Thyroid gland (tissue), 4 donors: ENCODE measurements at regions not wholly inside any gene's neighbourhood (a gene's known extent, or its start where the extent isn't known, plus 50 kb on each side); places are given as distances from the start of the nearest gene placed in this dataset.

Experiments
- DNase-seq, 2 donors: peaks; one replicate each; pipeline ENCODE4 v3.0.0-alpha.2; 2019
- H3K27ac ChIP-seq, 3 donors: fragments of 200-600 bp; sonication (generic); 1 replicate in 2 of 3; 2 replicates in 1 of 3; pipeline ENCODE4 v1.5.1; 2016 to 2019; ENCODE audit warnings: mild to moderate bottlenecking in 1 of 3, moderate library complexity in 1 of 3
- H3K27me3 ChIP-seq: fragments of 200-600 bp; sonication (generic); one replicate; pipeline ENCODE4 v1.5.1; 2019
- H3K36me3 ChIP-seq, 2 donors: fragments of 200-600 bp; sonication (generic); one replicate each; pipeline ENCODE4 v1.5.1; 2016 to 2019
- H3K4me1 ChIP-seq, 2 donors: fragments of 200-600 bp; sonication (generic); one replicate each; pipeline ENCODE4 v1.5.1; 2017 to 2019
- H3K4me3 ChIP-seq, 3 donors: fragments of 200-600 bp; sonication (generic); replicated peaks in 1 of 3; 1 replicate in 2 of 3; 2 replicates in 1 of 3; pipeline ENCODE4 v1.5.1; 2016; ENCODE audit warnings: mild to moderate bottlenecking in 1 of 3
- H3K9me3 ChIP-seq: fragments of 200-600 bp; sonication (generic); one replicate; pipeline ENCODE4 v1.5.1; 2017
- CTCF ChIP-seq, 6 experiments: fragments of 200-600 bp in 3 of 6; fragments of 450-650 bp in 3 of 6; sonication (generic) in 3 of 6; IDR thresholded peaks; one replicate each; pipeline ENCODE4 v1.5.1; 2016 to 2019; ENCODE audit warnings: antibody characterized with exemption in 6 of 6, mild to moderate bottlenecking in 2 of 6, inconsistent platforms in 1 of 6, moderate library complexity in 1 of 6
- POLR2A ChIP-seq, 2 donors: fragments of 450-650 bp; IDR thresholded peaks; one replicate each; pipeline ENCODE4 v1.6.1; 2017; ENCODE audit warnings: antibody characterized with exemption in 2 of 2, mild to moderate bottlenecking in 2 of 2, moderate library complexity in 1 of 2
- WGBS, 2 donors: methylation state at CpG; one replicate each; pipeline ENCODE4 v1.1.5; 2017; 5-methylcytosine and 5-hydroxymethylcytosine counted together
- intact Hi-C: fragments of 100-400 bp; cut with DNase I; formaldehyde crosslinking; loops from one replicate; pipeline ENCODE4 v1.15.1; 2023

- no peak for TF ChIP-seq POLR2A (IDR thresholded peaks at IDR 0.05)
- no peak for TF ChIP-seq CTCF (IDR thresholded peaks at IDR 0.05)
- Histone ChIP-seq H3K4me3 (no peak overlapping the region), H3K27ac (no peak overlapping the region), H3K9me3 (no peaks in the 10 kb centered on the region), H3K27me3 (no peaks in the 10 kb centered on the region), H3K4me1 (no peaks in the 10 kb centered on the region), H3K36me3 (no peaks in the 10 kb centered on the region)
- DNase-seq = no peak
- WGBS, 2 donors = 67 to 74% methylated on average over 18 of the region's 18 CpGs
- intact Hi-C loops = no loop called here
Observed at GRCh38 chr22:45094081-45094720, 69.5 kb upstream of the NUP50 start.

- no peak for DNase-seq
- H3K9me3 ChIP-seq = no peaks in the 10 kb centered on the region
- H3K4me3 ChIP-seq = no peak overlapping the region
- no peak overlapping the region for H3K27ac ChIP-seq
- intact Hi-C loops = no loop called here
- no peaks in the 10 kb centered on the region for H3K27me3 ChIP-seq
- H3K4me1 ChIP-seq = no peaks in the 10 kb centered on the region
- no peaks in the 10 kb centered on the region for H3K36me3 ChIP-seq
- TF ChIP-seq POLR2A (IDR thresholded peaks at IDR 0.05) (no peak), CTCF (IDR thresholded peaks at IDR 0.05) (no peak)
- WGBS, 2 donors = 77 to 80% methylated on average over 9 of the region's 9 CpGs
Observed at GRCh38 chr22:45094825-45095224, 68.9 kb upstream of the NUP50 start.

- H3K4me1 ChIP-seq = no peaks in the 10 kb centered on the region
- DNase-seq = peak; percentile 56 to 57
- 25 to 28% methylated on average over 7 of the region's 7 CpGs for WGBS, 2 donors
- no peaks in the 10 kb centered on the region for H3K27me3 ChIP-seq
- intact Hi-C loops = no loop called here
- H3K9me3 ChIP-seq = no peaks in the 10 kb centered on the region
- H3K27ac ChIP-seq = no peak overlapping the region
- H3K4me3 ChIP-seq = no peak overlapping the region
- TF ChIP-seq CTCF (IDR thresholded peaks at IDR 0.05) (peak; percentile 37 to 77 (median 64)), POLR2A (IDR thresholded peaks at IDR 0.05) (no peak)
- no peaks in the 10 kb centered on the region for H3K36me3 ChIP-seq
Observed at GRCh38 chr22:45096256-45096907, 67.3 kb upstream of the NUP50 start.

GRCh38 chr22:45097061-45097460 lies 66.7 kb upstream of the NUP50 start:
- Histone ChIP-seq H3K4me1 (no peaks in the 10 kb centered on the region), H3K36me3 (no peaks in the 10 kb centered on the region), H3K27ac (no peak overlapping the region), H3K4me3 (no peak overlapping the region), H3K9me3 (no peaks in the 10 kb centered on the region), H3K27me3 (no peaks in the 10 kb centered on the region)
- WGBS, 2 donors = 87 to 91% methylated on average over 3 of the region's 3 CpGs
- no peak for DNase-seq
- intact Hi-C loops = no loop called here
- no peak for TF ChIP-seq POLR2A (IDR thresholded peaks at IDR 0.05)

- Histone ChIP-seq H3K27ac (no peak overlapping the region), H3K4me1 (no peaks in the 10 kb centered on the region), H3K36me3 (no peaks in the 10 kb centered on the region), H3K4me3 (no peak overlapping the region), H3K27me3 (no peaks in the 10 kb centered on the region), H3K9me3 (no peaks in the 10 kb centered on the region)
- WGBS, 2 donors = 96 to 97% methylated on average over 8 of the region's 8 CpGs
- intact Hi-C loops = no loop called here
- DNase-seq = no peak
- no peak for TF ChIP-seq POLR2A (IDR thresholded peaks at IDR 0.05)
- TF ChIP-seq CTCF (IDR thresholded peaks at IDR 0.05) = no peak
Observed at GRCh38 chr22:45098056-45098455, 65.7 kb upstream of the NUP50 start.
